ENCODE measurements at regions not wholly inside any gene's neighbourhood (a gene's known extent, or its start where the extent isn't known, plus 50 kb on each side); places are given as distances from the start of the nearest gene placed in this dataset.

- TF ChIP-seq POU6F1 (CRISPR knock-in tag; IDR thresholded peaks at IDR 0.05; ENCODE audit: borderline replicate concordance, low read depth) (no peak), ARNTL (CRISPR knock-in tag; IDR thresholded peaks at IDR 0.05; ENCODE audit: borderline replicate concordance, low read depth) (no peak), PPARA (CRISPR knock-in tag; IDR thresholded peaks at IDR 0.05; ENCODE audit: borderline replicate concordance) (no peak), ZC3H10 (CRISPR knock-in tag; IDR thresholded peaks at IDR 0.05) (no peak), ISL1 (CRISPR knock-in tag; IDR thresholded peaks at IDR 0.05) (no peak), ESRRG (CRISPR knock-in tag; IDR thresholded peaks at IDR 0.05) (no peak), RARB (CRISPR knock-in tag; IDR thresholded peaks at IDR 0.05) (no peak), OSR1 (CRISPR knock-in tag; IDR thresholded peaks at IDR 0.05) (no peak), CREB5 (CRISPR knock-in tag; IDR thresholded peaks at IDR 0.05; ENCODE audit: low read depth) (no peak), TOX (CRISPR knock-in tag; IDR thresholded peaks at IDR 0.05; ENCODE audit: borderline replicate concordance) (no peak), BACH2 (CRISPR knock-in tag; IDR thresholded peaks at IDR 0.05; ENCODE audit: borderline replicate concordance) (no peak)
Measured at GRCh38 chrX:1026263-1027015, 186.0 kb downstream of the CRLF2 start.
